Stomach (tissue), 8 donors: ENCODE measurements at regions not wholly inside any gene's neighbourhood (a gene's known extent, or its start where the extent isn't known, plus 50 kb on each side); places are given as distances from the start of the nearest gene placed in this dataset.
A peak's percentile ranks its signal among the peaks of the same experiment; 100 is the strongest.

ENCODE experiments used
- DNase-seq, 2 donors: peaks; one replicate each; pipeline versions ENCODE4 v3.0.0 to v3.0.0-alpha.2; 2013 to 2019
- H3K27ac ChIP-seq, 5 donors: fragments of 200-600 bp in 4 of 5; sonication (generic) in 4 of 5; one replicate each; pipeline ENCODE4 v1.5.1; 2013 to 2019; ENCODE audit warnings: mild to moderate bottlenecking in 1 of 5, moderate library complexity in 1 of 5
- H3K27me3 ChIP-seq, 3 donors: fragments of 200-600 bp; sonication (generic); one replicate each; pipeline ENCODE4 v1.5.1; 2017 to 2019; ENCODE audit warnings: mixed run types in 1 of 3
- H3K36me3 ChIP-seq, 4 donors: fragments of 200-600 bp; sonication (generic); 1 replicate in 3 of 4; 2 replicates in 1 of 4; pipeline ENCODE4 v1.5.1; 2016 to 2019
- H3K4me1 ChIP-seq, 4 donors: fragments of 200-600 bp; sonication (generic); one replicate each; pipeline ENCODE4 v1.5.1; 2016 to 2019
- H3K4me3 ChIP-seq, 4 donors: fragments of 200-600 bp; sonication (generic) in 3 of 4; one replicate each; pipeline ENCODE4 v1.5.1; 2016 to 2019; ENCODE audit warnings: mild to moderate bottlenecking in 1 of 4
- H3K9me3 ChIP-seq, 4 donors: fragments of 200-600 bp; sonication (generic); one replicate each; pipeline ENCODE4 v1.5.1; 2016 to 2019
- CTCF ChIP-seq, 7 experiments: fragments of 450-650 bp in 4 of 7; fragments of 200-600 bp in 3 of 7; sonication (generic) in 3 of 7; IDR thresholded peaks; one replicate each; pipeline ENCODE4 v1.5.1; 2016 to 2019; ENCODE audit warnings: antibody characterized with exemption in 7 of 7, control low read depth in 2 of 7, mild to moderate bottlenecking in 1 of 7
- EP300 ChIP-seq: sonication (generic); formaldehyde crosslinking; IDR thresholded peaks from one replicate; pipeline ENCODE4 v1.6.1; 2017; ENCODE audit warnings: antibody characterized with exemption
- POLR2A ChIP-seq, 4 donors: fragments of 450-650 bp; IDR thresholded peaks; one replicate each; pipeline ENCODE4 v1.6.1; 2016; ENCODE audit warnings: antibody characterized with exemption in 4 of 4, control low read depth in 2 of 4, mild to moderate bottlenecking in 1 of 4, moderate library complexity in 1 of 4
- POLR2AphosphoS5 ChIP-seq, 3 donors: sonication (generic); formaldehyde crosslinking; IDR thresholded peaks; one replicate each; pipeline ENCODE4 v1.6.1; 2016; ENCODE audit warnings: antibody characterized with exemption in 3 of 3
- WGBS, 5 donors: extraction: QIAGEN DNeasy Blood & Tissue Kit in 3 of 5; methylation state at CpG; one replicate each; pipeline versions ENCODE4 v1.1.5 to v1.1.7; 2013 to 2018; 5-methylcytosine and 5-hydroxymethylcytosine counted together
- intact Hi-C: fragments of 100-400 bp; cut with DNase I; formaldehyde crosslinking; loops from one replicate; pipeline ENCODE4 v1.15.1; 2023; ENCODE audit warnings: low total_unique reads
- donor health status: healthy with polysubstance abuse.
- donor health status: Bipolar disorder and iron deficiency.
- donor health status: healthy.

- no peak for DNase-seq
- H3K36me3 ChIP-seq = no peaks in the 10 kb centered on the region
- no peaks in the 10 kb centered on the region for H3K9me3 ChIP-seq
- no peak for TF ChIP-seq POLR2AphosphoS5 (IDR thresholded peaks at IDR 0.05)
- TF ChIP-seq POLR2A (IDR thresholded peaks at IDR 0.05) = no peak
- no peak for TF ChIP-seq EP300
- no peak for TF ChIP-seq CTCF (IDR thresholded peaks at IDR 0.05)
- H3K27me3 ChIP-seq = peaks cover 0 to 3% (median 0%) of the 10 kb centered on the region in 3 donors
- H3K27ac ChIP-seq = no peak overlapping the region
- H3K4me3 ChIP-seq = no peak overlapping the region
- H3K4me1 ChIP-seq = no peaks in the 10 kb centered on the region
- intact Hi-C loops = no loop called here
- 36 to 49% (median 47%) methylated on average over 2 of the region's 2 CpGs for WGBS, 5 donors
Measured at GRCh38 chrX:109952050-109952449, 50.9 kb upstream of the TMEM164 start.

DNA sequence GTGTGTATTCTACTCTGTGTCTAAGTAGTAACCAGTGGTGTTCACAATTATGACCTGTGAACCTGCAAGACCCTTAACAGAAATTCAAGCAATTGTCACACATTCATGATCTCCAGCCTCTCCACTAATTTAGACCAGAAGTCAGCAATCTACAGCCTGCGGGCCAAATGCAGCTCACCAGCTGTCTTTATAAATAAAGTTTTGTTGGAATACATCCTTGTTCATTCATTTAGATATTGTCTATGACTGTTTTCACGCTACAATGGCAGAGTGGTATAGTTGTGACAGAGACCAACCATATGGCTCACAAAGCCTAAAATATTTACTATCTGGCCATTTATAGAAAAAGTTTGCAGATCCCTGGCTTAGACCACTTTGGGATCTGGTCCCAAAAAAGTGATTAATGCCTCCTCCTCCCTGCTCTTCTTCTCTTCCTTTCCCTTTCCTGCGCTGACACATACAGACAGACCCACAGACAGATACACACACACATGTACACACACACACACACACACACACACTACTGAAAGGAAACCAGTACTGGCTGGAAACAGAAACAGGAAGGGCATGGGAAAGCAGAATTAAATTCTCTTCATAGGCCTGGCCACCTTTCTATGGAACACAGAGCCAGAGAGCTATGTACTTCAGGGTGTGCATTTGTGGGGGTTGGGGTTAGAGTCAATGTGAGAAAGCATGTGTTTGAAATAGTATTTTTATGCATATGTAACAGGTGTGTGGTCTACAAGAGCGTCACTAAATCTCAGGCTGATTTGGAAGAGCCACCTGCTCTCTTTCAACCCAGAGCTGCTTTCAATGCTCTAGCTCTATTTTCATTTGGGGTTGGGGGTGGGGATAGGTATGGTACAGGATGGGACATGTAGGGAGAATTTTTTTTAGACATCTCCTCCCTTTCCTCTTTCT, 49.7 kb upstream of the TMEM164 start:
- WGBS, 5 donors = 77 to 87% (median 84%) methylated on average over 4 of the region's 4 CpGs

More for the DNA sequence above, 49.7 kb upstream of the TMEM164 start:
- no peaks in the 10 kb centered on the region for H3K27me3 ChIP-seq
- intact Hi-C loops = no loop called here
- no peaks in the 10 kb centered on the region for H3K9me3 ChIP-seq
- no peak overlapping the region for H3K4me3 ChIP-seq
- no peaks in the 10 kb centered on the region for H3K4me1 ChIP-seq
- DNase-seq = peak in 1 of 2 donors; percentile 7
- no peak for TF ChIP-seq EP300
- no peak for TF ChIP-seq CTCF (IDR thresholded peaks at IDR 0.05)
- TF ChIP-seq POLR2A (IDR thresholded peaks at IDR 0.05) = no peak
- TF ChIP-seq POLR2AphosphoS5 (IDR thresholded peaks at IDR 0.05) = no peak
- no peak overlapping the region for H3K27ac ChIP-seq
- H3K36me3 ChIP-seq = no peaks in the 10 kb centered on the region
